Activated CD4-positive, alpha-beta T cell treated with anti-CD3 and anti-CD28 coated beads for 36 hours (primary cell): ENCODE measurements at regions not wholly inside any gene's neighbourhood (a gene's known extent, or its start where the extent isn't known, plus 50 kb on each side); places are given as distances from the start of the nearest gene placed in this dataset.

ENCODE experiments used
- ATAC-seq: fragments of 200-7000 bp; cut with Tn5 transposase; one replicate; pipeline ENCODE4 v1.10.0; 2021; ENCODE audit warnings: mild to moderate bottlenecking, moderate library complexity
- CTCF ChIA-PET: fragments of 350-600 bp; sonication (Branson Sonifier 250); formaldehyde crosslinking; loops from one replicate; lab custom pipeline; 2021; ENCODE audit warnings: antibody characterized with exemption; lab: Charles Lee
- POLR2A ChIA-PET: fragments of 350-600 bp; sonication (Branson Sonifier 250); formaldehyde crosslinking; loops from one replicate; lab custom pipeline; 2021; ENCODE audit warnings: antibody characterized with exemption, inconsistent platforms; lab: Charles Lee
- DNase-seq: peaks from one replicate; pipeline ENCODE4 v3.0.0-alpha.2; 2020
- H3K27ac Mint-ChIP-seq: one replicate; pipeline ENCODE4 v1.8.0; 2021; ENCODE audit warnings: mixed read lengths
- H3K27me3 Mint-ChIP-seq: one replicate; pipeline ENCODE4 v1.8.0; 2021; ENCODE audit warnings: mixed read lengths
- H3K36me3 Mint-ChIP-seq: one replicate; pipeline ENCODE4 v1.8.0; 2021; ENCODE audit warnings: low read depth, mixed read lengths
- H3K4me1 Mint-ChIP-seq: one replicate; pipeline ENCODE4 v1.8.0; 2021; ENCODE audit warnings: mixed read lengths
- H3K4me3 Mint-ChIP-seq: one replicate; pipeline ENCODE4 v1.8.0; 2021; ENCODE audit warnings: mild to moderate bottlenecking, moderate library complexity, mixed read lengths
- H3K9me3 Mint-ChIP-seq: one replicate; pipeline ENCODE4 v1.8.0; 2021; ENCODE audit warnings: low read depth, mixed read lengths
- intact Hi-C, 2 experiments: fragments of 100-400 bp; cut with DNase I in 1 of 2; cut with micrococcal nuclease in 1 of 2; formaldehyde crosslinking; loops; one replicate each; pipeline versions ENCODE4 v1.14.2 to v1.15.1; 2022 to 2024; cut with DNase I, micrococcal nuclease

DNA sequence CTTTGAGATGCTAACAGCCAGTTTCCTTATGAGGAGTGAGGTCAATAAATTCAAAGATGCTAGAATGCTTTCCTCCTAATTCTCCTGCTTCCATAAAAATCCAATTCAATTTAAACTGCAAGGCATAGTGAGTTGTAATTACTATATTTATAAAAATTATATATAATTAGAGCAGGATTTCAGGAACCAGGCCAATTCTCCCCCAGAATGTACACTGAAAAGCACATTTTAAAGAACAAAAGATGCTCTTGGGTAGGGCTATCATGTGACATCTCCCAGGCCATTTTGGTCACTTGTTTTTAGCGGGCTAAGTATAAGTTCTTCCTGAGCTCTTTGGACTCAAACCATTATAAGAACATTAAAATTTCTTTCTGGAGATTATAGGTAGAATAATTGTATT is 195.7 kb upstream of the KCNG1 start:
- H3K4me1 Mint-ChIP-seq, result peaks cover 10% of the 10 kb centered on the region
- no peaks in the 10 kb centered on the region for H3K36me3 Mint-ChIP-seq
- ChIA-PET CTCF (interaction anchor here (0.6 to 3.3 kb wide), 4 partner anchors 9 to 527 kb away, joined by 3 to 21 read pairs (median 3); partner anchors contain the start of gene RIPOR3), POLR2A (no interaction called here)
- H3K4me3 Mint-ChIP-seq, result no peak overlapping the region
- H3K27me3 Mint-ChIP-seq, result peaks cover 69% of the 10 kb centered on the region
- ATAC-seq (no peak), DNase-seq (no peak)
- peaks cover 8% of the 10 kb centered on the region for H3K9me3 Mint-ChIP-seq
- H3K27ac Mint-ChIP-seq, result no peak overlapping the region
- intact Hi-C loops, result no loop called here

- intact Hi-C loops, result no loop called here
- H3K27ac Mint-ChIP-seq, result no peak overlapping the region
- H3K4me3 Mint-ChIP-seq, result no peak overlapping the region
- DNase-seq (no peak), ATAC-seq (no peak)
- POLR2A ChIA-PET, result no interaction called here
- H3K9me3 Mint-ChIP-seq, result peaks cover 8% of the 10 kb centered on the region
- peaks cover 10% of the 10 kb centered on the region for H3K4me1 Mint-ChIP-seq
- peaks cover 65% of the 10 kb centered on the region for H3K27me3 Mint-ChIP-seq
- H3K36me3 Mint-ChIP-seq, result no peaks in the 10 kb centered on the region
- CTCF ChIA-PET, result interaction anchor here (1.2 kb wide), 1 partner anchor 203 kb away, joined by 6 read pairs; no protein-coding TSS in a partner anchor
Observed at GRCh38 chr20:51217347-51218045, 194.6 kb upstream of the KCNG1 start.

GRCh38 chr20:51216850-51217249 is 193.9 kb upstream of the KCNG1 start:
- intact Hi-C loops, result no loop called here
- no peaks in the 10 kb centered on the region for H3K36me3 Mint-ChIP-seq
- H3K4me3 Mint-ChIP-seq, result no peak overlapping the region
- H3K27me3 Mint-ChIP-seq, result peaks cover 60% of the 10 kb centered on the region
- ATAC-seq, result no peak
- peaks cover 7% of the 10 kb centered on the region for H3K4me1 Mint-ChIP-seq
- H3K9me3 Mint-ChIP-seq, result peaks cover 8% of the 10 kb centered on the region
- DNase-seq, result no peak
- H3K27ac Mint-ChIP-seq, result no peak overlapping the region
- POLR2A ChIA-PET, result no interaction called here
- CTCF ChIA-PET, result interaction anchor here (1.2 kb wide), 1 partner anchor 202 kb away, joined by 6 read pairs; no protein-coding TSS in a partner anchor

- no peaks in the 10 kb centered on the region for H3K4me1 Mint-ChIP-seq
- peaks cover 53% of the 10 kb centered on the region for H3K27me3 Mint-ChIP-seq
Observed at GRCh38 chr20:51212816-51213215, 189.9 kb upstream of the KCNG1 start.

GRCh38 chr20:51211191-51211590 is 188.3 kb upstream of the KCNG1 start:
- intact Hi-C loops, result no loop called here
- CTCF ChIA-PET, result interaction anchor here (1.6 to 2.1 kb wide), 2 partner anchors 10 to 97 kb away, joined by 5 to 7 read pairs; no protein-coding TSS in a partner anchor
- DNase-seq (no peak), ATAC-seq (no peak)
- Mint-ChIP-seq H3K27me3 (peaks cover 51% of the 10 kb centered on the region), H3K4me3 (no peak overlapping the region), H3K4me1 (no peaks in the 10 kb centered on the region), H3K9me3 (no peaks in the 10 kb centered on the region), H3K36me3 (no peaks in the 10 kb centered on the region), H3K27ac (no peak overlapping the region)
- POLR2A ChIA-PET, result no interaction called here

More at GRCh38 chr20:51212816-51213215, 189.9 kb upstream of the KCNG1 start:
- ChIA-PET CTCF (interaction anchor here (0.6 to 1.2 kb wide), 3 partner anchors 8 to 62 kb away, joined by 3 read pairs; no protein-coding TSS in a partner anchor), POLR2A (no interaction called here)
- no peaks in the 10 kb centered on the region for H3K36me3 Mint-ChIP-seq
- intact Hi-C loops, result no loop called here
- DNase-seq (no peak), ATAC-seq (no peak)
- no peak overlapping the region for H3K4me3 Mint-ChIP-seq
- peaks cover 8% of the 10 kb centered on the region for H3K9me3 Mint-ChIP-seq
- H3K27ac Mint-ChIP-seq, result no peak overlapping the region

DNA sequence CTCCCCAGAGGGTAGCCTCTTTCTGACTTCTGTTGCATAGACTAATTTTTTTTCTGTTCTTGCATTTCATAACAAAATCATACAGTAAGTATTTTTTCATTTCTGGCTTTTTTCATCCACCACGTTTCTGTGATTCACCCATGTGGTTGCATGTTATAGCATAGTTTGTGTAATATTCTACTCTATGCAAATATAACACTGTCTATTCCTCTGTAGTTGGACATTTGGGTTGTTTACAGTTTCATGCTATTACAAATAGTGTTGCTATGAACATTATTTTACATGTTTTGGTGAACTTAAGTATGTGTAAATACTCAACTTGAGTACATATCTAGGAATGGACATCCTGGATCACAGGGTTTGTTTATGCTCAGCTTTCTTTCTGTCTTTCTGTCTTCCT is 187.2 kb upstream of the KCNG1 start:
- H3K4me1 Mint-ChIP-seq, result no peaks in the 10 kb centered on the region
- ATAC-seq, result no peak
- H3K9me3 Mint-ChIP-seq, result no peaks in the 10 kb centered on the region
- H3K36me3 Mint-ChIP-seq, result no peaks in the 10 kb centered on the region
- CTCF ChIA-PET, result interaction anchor here (0.8 to 1.4 kb wide), 3 partner anchors 97 to 222 kb away, joined by 3 to 5 read pairs (median 4); no protein-coding TSS in a partner anchor
- H3K27ac Mint-ChIP-seq, result no peak overlapping the region
- peaks cover 47% of the 10 kb centered on the region for H3K27me3 Mint-ChIP-seq
- DNase-seq, result no peak
- H3K4me3 Mint-ChIP-seq, result no peak overlapping the region
- POLR2A ChIA-PET, result no interaction called here
- intact Hi-C loops, result no loop called here

- no peak overlapping the region for H3K4me3 Mint-ChIP-seq
- no peak overlapping the region for H3K27ac Mint-ChIP-seq
- H3K36me3 Mint-ChIP-seq, result no peaks in the 10 kb centered on the region
- intact Hi-C loops, result no loop called here
- no peaks in the 10 kb centered on the region for H3K9me3 Mint-ChIP-seq
- DNase-seq, result no peak
- no peaks in the 10 kb centered on the region for H3K4me1 Mint-ChIP-seq
- ChIA-PET CTCF (interaction anchor here (0.9 kb wide), 1 partner anchor 58 kb away, joined by 3 read pairs; no protein-coding TSS in a partner anchor), POLR2A (no interaction called here)
- H3K27me3 Mint-ChIP-seq, result peaks cover 45% of the 10 kb centered on the region
- ATAC-seq, result no peak
Observed at GRCh38 chr20:51208162-51208561, 185.3 kb upstream of the KCNG1 start.

DNA sequence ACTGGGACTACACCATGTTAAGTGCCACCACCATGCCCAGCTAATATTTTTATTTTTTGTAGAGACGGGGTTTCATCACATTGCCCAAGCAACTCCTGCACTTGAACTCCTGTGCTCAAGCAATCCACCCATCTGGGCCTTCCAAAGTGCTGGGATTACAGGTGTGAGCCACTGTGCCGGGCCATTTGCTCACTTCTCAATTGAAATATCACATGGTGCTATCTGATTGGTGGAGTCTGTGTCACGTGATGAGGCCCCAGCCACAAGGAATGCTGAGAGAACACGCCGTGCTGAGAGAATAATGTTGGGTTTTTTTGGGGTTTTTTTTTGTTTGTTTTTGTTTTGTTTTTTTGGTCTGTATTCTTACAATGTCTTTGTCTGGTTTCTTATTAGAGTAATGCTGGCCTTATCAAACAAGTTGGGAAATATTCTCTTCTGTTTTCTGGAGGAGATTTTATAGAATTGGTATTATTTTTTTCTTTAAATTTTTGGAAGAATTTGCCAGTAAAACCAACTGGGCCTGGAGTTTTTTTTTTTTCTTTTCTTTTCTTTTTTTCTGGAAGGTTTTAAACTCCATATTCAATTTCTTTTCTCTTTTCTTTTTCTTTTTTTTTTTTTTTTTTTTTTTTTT is 183.2 kb upstream of the KCNG1 start:
- Mint-ChIP-seq H3K27ac (no peak overlapping the region), H3K27me3 (peaks cover 46% of the 10 kb centered on the region), H3K36me3 (no peaks in the 10 kb centered on the region), H3K4me1 (no peaks in the 10 kb centered on the region), H3K9me3 (no peaks in the 10 kb centered on the region), H3K4me3 (no peak overlapping the region)
- DNase-seq (no peak), ATAC-seq (no peak)
- intact Hi-C loops, result no loop called here
- ChIA-PET POLR2A (no interaction called here), CTCF (interaction anchor here (0.7 kb wide), 1 partner anchor 248 kb away, joined by 4 read pairs; the partner anchor contains the start of gene MOCS3)

- intact Hi-C loops, result no loop called here
- H3K36me3 Mint-ChIP-seq, result no peaks in the 10 kb centered on the region
- H3K4me3 Mint-ChIP-seq, result no peak overlapping the region
- no peaks in the 10 kb centered on the region for H3K9me3 Mint-ChIP-seq
- H3K4me1 Mint-ChIP-seq, result no peaks in the 10 kb centered on the region
- ATAC-seq, result no peak
- H3K27ac Mint-ChIP-seq, result no peak overlapping the region
- ChIA-PET CTCF (interaction anchor here (0.5 to 0.8 kb wide), 4 partner anchors 15 to 901 kb away, joined by 3 to 4 read pairs (median 3); no protein-coding TSS in a partner anchor), POLR2A (no interaction called here)
- H3K27me3 Mint-ChIP-seq, result peaks cover 38% of the 10 kb centered on the region
- DNase-seq, result no peak
Observed at GRCh38 chr20:51204794-51205193, 181.9 kb upstream of the KCNG1 start.

DNA sequence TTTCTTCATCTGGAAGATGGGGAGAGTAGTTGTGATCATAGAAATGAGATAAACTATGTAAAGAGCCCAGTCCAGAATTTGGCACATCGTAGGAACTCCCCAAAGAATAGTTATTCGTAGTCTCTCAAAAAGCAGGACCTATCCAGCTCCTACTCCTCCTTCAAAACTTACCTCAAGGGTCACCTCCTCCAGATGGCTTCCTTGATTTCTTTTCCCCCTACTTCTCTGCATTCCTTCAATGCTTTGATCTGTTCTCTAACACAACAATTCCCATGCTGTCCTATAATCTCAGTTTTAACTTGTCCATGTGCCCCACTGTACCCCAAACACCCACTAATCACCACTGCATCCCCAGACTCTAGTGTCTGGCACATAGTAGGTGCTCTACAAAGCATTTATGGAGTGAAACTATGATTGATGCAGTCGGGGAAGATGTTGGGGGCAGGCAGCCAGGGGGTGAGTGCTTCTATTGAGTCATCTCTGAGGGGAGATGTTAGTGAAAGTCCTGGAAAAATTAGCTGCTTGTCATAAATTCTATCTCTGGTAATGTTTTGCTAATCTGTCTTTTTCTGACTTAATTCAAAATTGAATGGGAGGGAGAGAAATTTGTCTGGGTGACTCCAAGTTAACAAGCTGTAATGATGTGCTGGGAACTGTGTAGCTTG is 181.3 kb upstream of the KCNG1 start:
- Mint-ChIP-seq H3K27me3 (peaks cover 40% of the 10 kb centered on the region), H3K4me3 (no peak overlapping the region), H3K27ac (no peak overlapping the region), H3K36me3 (no peaks in the 10 kb centered on the region), H3K9me3 (no peaks in the 10 kb centered on the region), H3K4me1 (no peaks in the 10 kb centered on the region)
- ATAC-seq, result no peak
- intact Hi-C loops, result no loop called here
- CTCF ChIA-PET, result interaction anchor here (0.6 to 0.8 kb wide), 3 partner anchors 16 to 421 kb away, joined by 3 to 4 read pairs (median 3); no protein-coding TSS in a partner anchor
- DNase-seq, result no peak
- POLR2A ChIA-PET, result no interaction called here

DNA sequence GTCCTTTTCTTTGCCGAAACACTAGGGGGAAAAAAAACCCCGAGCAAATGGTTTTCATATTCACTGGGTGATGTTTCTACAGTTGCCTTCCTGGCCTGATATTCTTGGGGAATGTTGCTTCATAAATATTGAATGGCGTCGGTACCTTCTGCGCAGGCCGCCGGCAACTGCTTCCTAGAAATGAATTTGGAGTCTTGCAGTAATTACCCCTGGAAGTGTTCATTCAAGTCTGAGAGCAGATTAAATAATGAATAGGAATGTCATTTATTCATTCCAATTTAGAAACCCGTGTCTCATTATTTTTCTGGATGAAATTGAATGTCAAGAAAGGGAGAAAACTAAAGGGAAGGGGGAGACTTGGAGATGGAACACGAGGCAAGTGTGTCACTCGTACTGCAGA is 179.4 kb upstream of the KCNG1 start:
- no peaks in the 10 kb centered on the region for H3K4me1 Mint-ChIP-seq
- POLR2A ChIA-PET, result no interaction called here

More for the DNA sequence above, 179.4 kb upstream of the KCNG1 start:
- H3K27me3 Mint-ChIP-seq, result peaks cover 32% of the 10 kb centered on the region
- no peak overlapping the region for H3K27ac Mint-ChIP-seq
- H3K4me3 Mint-ChIP-seq, result no peak overlapping the region
- CTCF ChIA-PET, result interaction anchor here (0.6 kb wide), 1 partner anchor 361 kb away, joined by 3 read pairs; no protein-coding TSS in a partner anchor
- no peaks in the 10 kb centered on the region for H3K9me3 Mint-ChIP-seq
- no peaks in the 10 kb centered on the region for H3K36me3 Mint-ChIP-seq
- ATAC-seq (no peak), DNase-seq (no peak)
- intact Hi-C loops, result no loop called here
